ENCODE measurements at regions not wholly inside any gene's neighbourhood (a gene's known extent, or its start where the extent isn't known, plus 50 kb on each side); places are given as distances from the start of the nearest gene placed in this dataset.

DNA sequence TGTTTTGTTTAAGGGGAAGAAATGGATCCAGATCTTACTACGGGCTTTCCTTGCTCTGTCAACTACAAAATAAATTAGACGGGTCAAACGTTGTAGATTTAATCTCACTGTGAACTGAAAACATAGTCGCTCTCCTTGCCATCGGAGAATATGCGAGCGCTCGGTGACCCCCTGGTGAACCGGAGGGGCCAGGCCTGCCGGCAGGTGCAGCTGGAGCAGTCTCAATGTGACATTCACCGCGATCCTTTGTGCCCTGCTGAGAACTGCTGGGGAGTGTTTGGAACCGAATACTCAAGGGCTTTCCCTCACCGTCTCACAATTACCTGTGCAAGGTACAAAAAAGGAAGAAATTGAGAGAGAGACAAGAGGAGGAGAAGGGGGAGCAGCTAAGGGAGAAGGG lies 174.1 kb upstream of the GPR26 start:
- Histone ChIP-seq H3K27me3 (ENCODE audit: control insufficient read depth in 2 of 2, insufficient read depth in 2 of 2, low read length in 2 of 2) (no peaks in the 10 kb centered on the region), H2AFZ (ENCODE audit: low read depth, low read length) (no peak overlapping the region), H4K20me1 (replicated peaks; ENCODE audit: control insufficient read depth, extremely low read depth, insufficient read depth, low read length) (no peaks in the 10 kb centered on the region), H3K36me3 (ENCODE audit: control insufficient read depth in 2 of 2, extremely low read depth in 1 of 2, insufficient read depth in 2 of 2, low read length in 2 of 2) (no peaks in the 10 kb centered on the region), H3K9me1 (replicated peaks; ENCODE audit: control insufficient read depth, extremely low read depth, insufficient read depth, low read length) (no peaks in the 10 kb centered on the region), H3K9ac (replicated peaks; ENCODE audit: extremely low read depth, insufficient read depth, low read length) (no peak overlapping the region), H3K27ac (ENCODE audit: insufficient read depth, low read depth, low read length) (no peak overlapping the region), H3K79me2 (ENCODE audit: control insufficient read depth, insufficient read depth, low read length) (no peaks in the 10 kb centered on the region), H3K9me3 (replicated peaks; ENCODE audit: control insufficient read depth, insufficient read depth, low read length) (no peaks in the 10 kb centered on the region), H3K4me3 (replicated peaks in 1 of 3; ENCODE audit: insufficient read depth in 1 of 3, low read depth in 1 of 3, low read length in 3 of 3) (no peak overlapping the region), H3K4me2 (ENCODE audit: insufficient read depth, low read length) (no peak overlapping the region), H3K4me1 (ENCODE audit: control insufficient read depth, extremely low read depth, insufficient read depth, low read length) (no peaks in the 10 kb centered on the region)
- BruUV-seq (replicated peaks) = no TSS peak
- dilution Hi-C loops (cut with MboI; ENCODE audit: extremely low pct_ligation_motif_present, low sequenced_read_pairs) (no loop called here), intact Hi-C loops (cut with micrococcal nuclease) (no loop called here)
- TF ChIP-seq FOS (IDR thresholded peaks at IDR 0.05; ENCODE audit: borderline replicate concordance, insufficient read depth, low read length) (no peak), POLR2AphosphoS5 (IDR thresholded peaks at IDR 0.05; ENCODE audit: insufficient read depth, low read depth, low read length) (no peak), GATA2 (IDR thresholded peaks at IDR 0.05; ENCODE audit: insufficient read depth, insufficient read length, low read depth, low read length) (no peak), POLR2A (IDR thresholded peaks at IDR 0.05; ENCODE audit: low read depth, low read length) (no peak), JUN (IDR thresholded peaks at IDR 0.05; ENCODE audit: borderline replicate concordance, insufficient read depth, insufficient read length, low read depth) (no peak), EZH2 (IDR thresholded peaks at IDR 0.05; ENCODE audit: borderline replicate concordance, low read depth, low read length, severe bottlenecking) (no peak), MYC (IDR thresholded peaks at IDR 0.05; ENCODE audit: low read depth, low read length) (no peak)
- TF ChIP-seq, protein P1, sequence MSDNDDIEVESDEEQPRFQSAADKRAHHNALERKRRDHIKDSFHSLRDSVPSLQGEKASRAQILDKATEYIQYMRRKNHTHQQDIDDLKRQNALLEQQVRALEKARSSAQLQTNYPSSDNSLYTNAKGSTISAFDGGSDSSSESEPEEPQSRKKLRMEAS (IDR thresholded peaks at IDR 0.05; ENCODE audit: insufficient read depth, insufficient read length) = no peak
- TF ChIP-seq, protein P2, sequence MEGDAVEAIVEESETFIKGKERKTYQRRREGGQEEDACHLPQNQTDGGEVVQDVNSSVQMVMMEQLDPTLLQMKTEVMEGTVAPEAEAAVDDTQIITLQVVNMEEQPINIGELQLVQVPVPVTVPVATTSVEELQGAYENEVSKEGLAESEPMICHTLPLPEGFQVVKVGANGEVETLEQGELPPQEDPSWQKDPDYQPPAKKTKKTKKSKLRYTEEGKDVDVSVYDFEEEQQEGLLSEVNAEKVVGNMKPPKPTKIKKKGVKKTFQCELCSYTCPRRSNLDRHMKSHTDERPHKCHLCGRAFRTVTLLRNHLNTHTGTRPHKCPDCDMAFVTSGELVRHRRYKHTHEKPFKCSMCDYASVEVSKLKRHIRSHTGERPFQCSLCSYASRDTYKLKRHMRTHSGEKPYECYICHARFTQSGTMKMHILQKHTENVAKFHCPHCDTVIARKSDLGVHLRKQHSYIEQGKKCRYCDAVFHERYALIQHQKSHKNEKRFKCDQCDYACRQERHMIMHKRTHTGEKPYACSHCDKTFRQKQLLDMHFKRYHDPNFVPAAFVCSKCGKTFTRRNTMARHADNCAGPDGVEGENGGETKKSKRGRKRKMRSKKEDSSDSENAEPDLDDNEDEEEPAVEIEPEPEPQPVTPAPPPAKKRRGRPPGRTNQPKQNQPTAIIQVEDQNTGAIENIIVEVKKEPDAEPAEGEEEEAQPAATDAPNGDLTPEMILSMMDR (IDR thresholded peaks at IDR 0.05; ENCODE audit: extremely low read depth in 1 of 2, insufficient read depth in 1 of 2, low read depth in 1 of 2, low read length in 2 of 2) = no peak
- ChIA-PET CTCF (no interaction called here), POLR2A (no interaction called here)
- DNase-seq (ENCODE audit: low read depth, low spot score) (no peak), FAIRE-seq (no peak)
